Uterus (tissue), 3 donors: ENCODE measurements at regions not wholly inside any gene's neighbourhood (a gene's known extent, or its start where the extent isn't known, plus 50 kb on each side); places are given as distances from the start of the nearest gene placed in this dataset.

Experiments used
- DNase-seq, 2 donors: peaks; one replicate each; pipeline ENCODE4 v3.0.0-alpha.2; 2019 to 2020
- H3K27ac ChIP-seq, 2 donors: fragments of 200-600 bp; sonication (generic); 1 replicate in 1 of 2; 2 replicates in 1 of 2; pipeline ENCODE4 v1.5.1; 2016 to 2018
- H3K27me3 ChIP-seq, 2 donors: fragments of 200-600 bp; sonication (generic); one replicate each; pipeline ENCODE4 v1.5.1; 2018 to 2019; ENCODE audit warnings: control low read depth in 1 of 2
- H3K36me3 ChIP-seq, 2 donors: fragments of 200-600 bp; sonication (generic); one replicate each; pipeline ENCODE4 v1.5.1; 2019; ENCODE audit warnings: control low read depth in 1 of 2
- H3K4me1 ChIP-seq, 2 donors: fragments of 200-600 bp; sonication (generic); one replicate each; pipeline ENCODE4 v1.5.1; 2018 to 2019; ENCODE audit warnings: control low read depth in 1 of 2
- H3K4me3 ChIP-seq, 2 donors: fragments of 200-600 bp; sonication (generic); 1 replicate in 1 of 2; 2 replicates in 1 of 2; pipeline ENCODE4 v1.5.1; 2018 to 2019; ENCODE audit warnings: mild to moderate bottlenecking in 1 of 2
- H3K9me3 ChIP-seq, 2 donors: fragments of 200-600 bp; sonication (generic); one replicate each; pipeline ENCODE4 v1.5.1; 2019; ENCODE audit warnings: control low read depth in 1 of 2
- CTCF ChIP-seq, 4 experiments: fragments of 200-600 bp in 2 of 4; fragments of 450-650 bp in 2 of 4; sonication (generic) in 2 of 4; IDR thresholded peaks; one replicate each; pipeline ENCODE4 v1.5.1; 2016 to 2019; ENCODE audit warnings: antibody characterized with exemption in 4 of 4, mild to moderate bottlenecking in 2 of 4, moderate library complexity in 1 of 4
- POLR2A ChIP-seq, 2 donors: fragments of 450-650 bp; IDR thresholded peaks; one replicate each; pipeline ENCODE4 v1.6.1; 2016; ENCODE audit warnings: antibody characterized with exemption in 2 of 2, mild to moderate bottlenecking in 1 of 2, moderate library complexity in 1 of 2
- intact Hi-C: fragments of 100-400 bp; cut with DNase I; formaldehyde crosslinking; loops from one replicate; pipeline ENCODE4 v1.15.1; 2023; ENCODE audit warnings: low total_unique reads
- donor health status: DM: yes; HTN: yes; CAD: no.

- Histone ChIP-seq H3K9me3 (no peaks in the 10 kb centered on the region), H3K27ac (no peak overlapping the region), H3K4me1 (no peaks in the 10 kb centered on the region), H3K27me3 (no peaks in the 10 kb centered on the region), H3K36me3 (no peaks in the 10 kb centered on the region), H3K4me3 (no peak overlapping the region)
- TF ChIP-seq CTCF (IDR thresholded peaks at IDR 0.05), result no peak
- TF ChIP-seq POLR2A (IDR thresholded peaks at IDR 0.05), result no peak
- no peak for DNase-seq
- intact Hi-C loops, result no loop called here
These were observed 138.1 kb upstream of the FLRT2 start for GRCh38 chr14:85391892-85392291.

GRCh38 chr14:85399186-85399585 lies 130.8 kb upstream of the FLRT2 start:
- H3K27me3 ChIP-seq, result no peaks in the 10 kb centered on the region
- TF ChIP-seq POLR2A (IDR thresholded peaks at IDR 0.05) (no peak), CTCF (IDR thresholded peaks at IDR 0.05) (no peak)
- H3K9me3 ChIP-seq, result no peaks in the 10 kb centered on the region
- H3K36me3 ChIP-seq, result no peaks in the 10 kb centered on the region
- H3K4me3 ChIP-seq, result no peak overlapping the region
- no peak for DNase-seq
- intact Hi-C loops, result no loop called here
- H3K27ac ChIP-seq, result no peak overlapping the region
- no peaks in the 10 kb centered on the region for H3K4me1 ChIP-seq

GRCh38 chr14:85400678-85401077 lies 129.3 kb upstream of the FLRT2 start:
- no peaks in the 10 kb centered on the region for H3K36me3 ChIP-seq
- H3K4me3 ChIP-seq, result no peak overlapping the region
- no peaks in the 10 kb centered on the region for H3K4me1 ChIP-seq
- no peaks in the 10 kb centered on the region for H3K9me3 ChIP-seq
- no peak overlapping the region for H3K27ac ChIP-seq
- DNase-seq, result no peak
- no peak for TF ChIP-seq CTCF (IDR thresholded peaks at IDR 0.05)
- no peak for TF ChIP-seq POLR2A (IDR thresholded peaks at IDR 0.05)
- no peaks in the 10 kb centered on the region for H3K27me3 ChIP-seq
- intact Hi-C loops, result no loop called here

- no peak overlapping the region for H3K27ac ChIP-seq
- H3K4me3 ChIP-seq, result no peak overlapping the region
- H3K4me1 ChIP-seq, result no peaks in the 10 kb centered on the region
- no peak for DNase-seq
- no peaks in the 10 kb centered on the region for H3K27me3 ChIP-seq
- TF ChIP-seq CTCF (IDR thresholded peaks at IDR 0.05) (no peak), POLR2A (IDR thresholded peaks at IDR 0.05) (no peak)
- no peaks in the 10 kb centered on the region for H3K9me3 ChIP-seq
- H3K36me3 ChIP-seq, result no peaks in the 10 kb centered on the region
- intact Hi-C loops, result no loop called here
These were observed 128.6 kb upstream of the FLRT2 start for GRCh38 chr14:85401384-85401783.

- Histone ChIP-seq H3K4me3 (no peak overlapping the region), H3K9me3 (no peaks in the 10 kb centered on the region), H3K4me1 (no peaks in the 10 kb centered on the region), H3K36me3 (no peaks in the 10 kb centered on the region), H3K27me3 (no peaks in the 10 kb centered on the region), H3K27ac (no peak overlapping the region)
- TF ChIP-seq CTCF (IDR thresholded peaks at IDR 0.05) (no peak), POLR2A (IDR thresholded peaks at IDR 0.05) (no peak)
- intact Hi-C loops, result no loop called here
- DNase-seq, result no peak
These were observed 127.3 kb upstream of the FLRT2 start for GRCh38 chr14:85402569-85403162.
